ENCODE measurements at regions not wholly inside any gene's neighbourhood (a gene's known extent, or its start where the extent isn't known, plus 50 kb on each side); places are given as distances from the start of the nearest gene placed in this dataset.

DNA sequence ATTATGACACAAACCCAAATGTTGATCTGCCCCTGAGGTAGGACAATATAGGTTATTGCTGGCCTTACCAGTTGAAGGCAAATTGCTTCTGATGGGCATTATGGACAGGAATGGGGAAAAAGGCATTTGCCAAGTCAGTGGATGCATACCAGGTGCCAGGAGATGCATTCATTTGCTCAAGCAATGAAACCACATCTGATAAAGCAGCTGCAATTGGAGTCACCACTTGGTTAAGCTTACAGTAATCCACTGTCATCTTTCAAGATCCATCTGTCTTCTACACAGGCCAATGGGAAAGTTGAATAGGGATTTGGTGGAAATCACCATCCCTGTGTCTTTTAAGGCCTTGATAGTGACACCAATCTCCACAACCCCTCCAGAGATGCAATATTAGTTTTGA is 648.6 kb downstream of the COL12A1 start:
- FAIRE-seq (no peak), DNase-seq (ENCODE audit: low spot score) (no peak), ATAC-seq (no peak)
- CTCF ChIA-PET (ENCODE audit: low intra/inter-chr PET ratio, low total read pairs) = no interaction called here
- H3K9ac ChIP-seq (ENCODE audit: insufficient read depth, low read depth, low read length) = no peak overlapping the region
- BruUV-seq (replicated peaks) = no TSS peak
- H3K27me3 ChIP-seq (ENCODE audit: control insufficient read depth in 1 of 2, insufficient read depth in 2 of 2, low read length in 2 of 2) = no peaks in the 10 kb centered on the region
- POLR2A ChIA-PET = no interaction called here
- H4K20me1 ChIP-seq (ENCODE audit: insufficient read depth, low read length) = no peaks in the 10 kb centered on the region
- H3K9me3 ChIP-seq (ENCODE audit: low read length) = no peaks in the 10 kb centered on the region
- TF ChIP-seq NFKBIZ (CRISPR knock-in tag; IDR thresholded peaks at IDR 0.05) (no peak), ZSCAN9 (CRISPR knock-in tag; IDR thresholded peaks at IDR 0.05; ENCODE audit: borderline replicate concordance) (no peak), ATF7 (IDR thresholded peaks at IDR 0.05) (no peak), ATF7 (CRISPR knock-in tag; IDR thresholded peaks at IDR 0.05) (no peak), ZFAT (CRISPR knock-in tag; conservative IDR thresholded peaks at IDR 0.05) (no peak), RORA (CRISPR knock-in tag; IDR thresholded peaks at IDR 0.05) (no peak), THRA (CRISPR knock-in tag; IDR thresholded peaks at IDR 0.05; ENCODE audit: borderline replicate concordance) (no peak), EEA1 (CRISPR knock-in tag; IDR thresholded peaks at IDR 0.05; ENCODE audit: borderline replicate concordance) (no peak), NFE2 (CRISPR knock-in tag; IDR thresholded peaks at IDR 0.05) (no peak)
- intact Hi-C loops (cut with micrococcal nuclease; ENCODE audit: unreplicated experiment) = no loop called here
- H2AFZ ChIP-seq (ENCODE audit: low read length) = no peak overlapping the region
- no peaks in the 10 kb centered on the region for H3K4me1 ChIP-seq (ENCODE audit: insufficient read depth, low read length)
- H3K79me2 ChIP-seq (ENCODE audit: insufficient read depth, low read length) = no peaks in the 10 kb centered on the region
- no peak overlapping the region for H3K4me2 ChIP-seq (ENCODE audit: low read depth, low read length)
- no peak overlapping the region for H3K4me3 ChIP-seq (replicated peaks in 1 of 3; ENCODE audit: insufficient read depth in 1 of 3, low read depth in 2 of 3, low read length in 3 of 3)
- no peaks in the 10 kb centered on the region for H3K36me3 ChIP-seq (replicated peaks in 1 of 2; ENCODE audit: control insufficient read depth in 1 of 2, insufficient read depth in 2 of 2, low read length in 2 of 2)
- no peak overlapping the region for H3K27ac ChIP-seq (ENCODE audit: extremely low read length, insufficient read depth, low read length)
- in situ Hi-C loops (cut with HindIII; ENCODE audit: extremely low pct_ligation_motif_present, low pct_unique_long_range_greater_than_20kb) = loop anchor here (25.0 kb wide), 1 partner anchor 120 kb away; no protein-coding TSS in a partner anchor

DNA sequence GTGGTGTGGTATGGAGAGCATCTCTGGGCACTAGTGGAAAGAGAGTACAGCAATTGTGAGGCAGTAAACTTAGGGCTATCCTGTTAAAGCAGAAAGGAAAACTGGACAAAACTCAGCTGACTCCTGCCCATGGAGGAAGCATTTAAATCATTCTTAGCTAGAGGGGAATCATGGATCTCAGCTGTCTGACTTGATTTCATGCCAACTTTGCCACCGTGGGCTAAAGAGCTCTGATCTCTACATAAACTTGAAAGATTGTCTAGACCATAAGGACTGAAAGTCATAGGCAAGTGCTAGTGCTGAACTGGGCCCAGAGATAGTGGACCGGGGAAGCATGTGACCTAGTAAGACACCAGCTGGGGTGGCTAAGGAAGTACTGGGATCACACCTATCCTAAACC is 651.8 kb downstream of the COL12A1 start:
- Histone ChIP-seq H3K36me3 (replicated peaks in 1 of 2; ENCODE audit: control insufficient read depth in 1 of 2, insufficient read depth in 2 of 2, low read length in 2 of 2) (no peaks in the 10 kb centered on the region), H3K27ac (ENCODE audit: extremely low read length, insufficient read depth, low read length) (no peak overlapping the region), H3K9ac (ENCODE audit: insufficient read depth, low read depth, low read length) (no peak overlapping the region), H3K4me3 (replicated peaks in 1 of 3; ENCODE audit: insufficient read depth in 1 of 3, low read depth in 2 of 3, low read length in 3 of 3) (no peak overlapping the region), H3K4me1 (ENCODE audit: insufficient read depth, low read length) (no peaks in the 10 kb centered on the region), H3K9me3 (ENCODE audit: low read length) (no peaks in the 10 kb centered on the region), H2AFZ (ENCODE audit: low read length) (no peak overlapping the region), H3K4me2 (ENCODE audit: low read depth, low read length) (no peak overlapping the region), H3K27me3 (ENCODE audit: control insufficient read depth in 1 of 2, insufficient read depth in 2 of 2, low read length in 2 of 2) (no peaks in the 10 kb centered on the region), H3K79me2 (ENCODE audit: insufficient read depth, low read length) (no peaks in the 10 kb centered on the region), H4K20me1 (ENCODE audit: insufficient read depth, low read length) (no peaks in the 10 kb centered on the region)
- WGBS (ENCODE audit: low lambda C conversion rate) = 36% methylated on average over 2 of the region's 2 CpGs
- CTCF ChIA-PET (ENCODE audit: low intra/inter-chr PET ratio, low total read pairs) = no interaction called here
- in situ Hi-C loops (cut with HindIII; ENCODE audit: extremely low pct_ligation_motif_present, low pct_unique_long_range_greater_than_20kb) = loop anchor here (25.0 kb wide), 1 partner anchor 117 kb away; no protein-coding TSS in a partner anchor
- ATAC-seq (no peak), FAIRE-seq (no peak), DNase-seq (ENCODE audit: low spot score) (no peak)
- intact Hi-C loops (cut with micrococcal nuclease; ENCODE audit: unreplicated experiment) = no loop called here
- POLR2A ChIA-PET = no interaction called here
- no TSS peak for BruUV-seq (replicated peaks)
- TF ChIP-seq IRX3 (CRISPR knock-in tag; IDR thresholded peaks at IDR 0.05; ENCODE audit: borderline replicate concordance, low read depth) = no peak
- no peak for TF ChIP-seq ZSCAN20 (CRISPR knock-in tag; IDR thresholded peaks at IDR 0.05; ENCODE audit: borderline replicate concordance)
- TF ChIP-seq ZNF570 (CRISPR knock-in tag; IDR thresholded peaks at IDR 0.05; ENCODE audit: borderline replicate concordance) = no peak
- TF ChIP-seq ZNF678 (CRISPR knock-in tag; IDR thresholded peaks at IDR 0.05) = no peak
- no peak for TF ChIP-seq KLF15 (CRISPR knock-in tag; IDR thresholded peaks at IDR 0.05; ENCODE audit: borderline replicate concordance)
- TF ChIP-seq HDAC2 (CRISPR knock-in tag; IDR thresholded peaks at IDR 0.05) = no peak
- TF ChIP-seq MTERF4 (CRISPR knock-in tag; IDR thresholded peaks at IDR 0.05) = no peak
- no peak for TF ChIP-seq ZBTB1 (CRISPR knock-in tag; IDR thresholded peaks at IDR 0.05; ENCODE audit: borderline replicate concordance)
- no peak for TF ChIP-seq ATM (IDR thresholded peaks at IDR 0.05; ENCODE audit: borderline replicate concordance)
- TF ChIP-seq FOXK1 (CRISPR knock-in tag; IDR thresholded peaks at IDR 0.05; ENCODE audit: borderline replicate concordance, low read depth) = no peak
- TF ChIP-seq ZNF136 (CRISPR knock-in tag; IDR thresholded peaks at IDR 0.05; ENCODE audit: low read depth) = no peak
- TF ChIP-seq HES4 (CRISPR knock-in tag; IDR thresholded peaks at IDR 0.05; ENCODE audit: borderline replicate concordance) = no peak

Measured in HepG2 (cell line).